ENCODE measurements at regions not wholly inside any gene's neighbourhood (a gene's known extent, or its start where the extent isn't known, plus 50 kb on each side); places are given as distances from the start of the nearest gene placed in this dataset.
"Not testable (repeated sequence)": the region's sequence is repeated elsewhere in the genome, so short reads cannot be mapped to it uniquely, and the experiment has no call there.

DNA sequence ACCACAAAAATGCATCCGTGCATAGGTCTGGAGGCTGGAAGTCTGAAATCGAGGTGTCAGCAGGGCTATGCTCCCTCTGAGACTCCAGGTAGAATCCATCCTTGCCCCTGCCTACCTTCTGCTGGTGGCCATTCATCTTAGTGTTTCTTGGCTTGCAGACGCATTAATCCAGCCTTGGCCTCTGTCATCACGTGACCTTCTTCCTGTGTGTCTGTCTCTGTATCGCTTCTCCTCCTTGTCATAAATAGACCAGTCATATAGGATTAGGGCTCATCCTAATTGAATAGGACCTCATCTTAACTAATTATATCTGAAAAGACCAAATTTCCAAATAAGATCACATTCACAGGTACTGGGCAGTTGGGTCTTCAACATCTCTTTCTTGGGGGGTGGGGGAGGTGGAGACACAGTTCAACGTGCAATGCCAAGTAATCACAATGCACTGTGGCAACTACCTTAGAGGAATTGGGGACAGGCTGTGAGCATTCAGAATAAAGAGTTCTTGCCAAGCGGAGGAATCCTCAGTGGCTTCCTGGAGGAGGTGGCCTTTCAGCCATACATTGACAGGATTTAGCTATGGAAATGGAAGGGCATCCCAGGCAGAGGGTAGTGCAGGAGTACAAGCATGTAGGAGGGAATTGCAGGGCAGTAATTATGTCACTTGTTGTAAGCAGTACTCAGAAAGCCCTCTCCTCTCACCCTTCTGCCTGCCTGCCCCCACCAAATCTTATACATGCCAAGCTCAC is 96.2 kb upstream of the SYT13 start:
- DNase-seq: no peak

DNA sequence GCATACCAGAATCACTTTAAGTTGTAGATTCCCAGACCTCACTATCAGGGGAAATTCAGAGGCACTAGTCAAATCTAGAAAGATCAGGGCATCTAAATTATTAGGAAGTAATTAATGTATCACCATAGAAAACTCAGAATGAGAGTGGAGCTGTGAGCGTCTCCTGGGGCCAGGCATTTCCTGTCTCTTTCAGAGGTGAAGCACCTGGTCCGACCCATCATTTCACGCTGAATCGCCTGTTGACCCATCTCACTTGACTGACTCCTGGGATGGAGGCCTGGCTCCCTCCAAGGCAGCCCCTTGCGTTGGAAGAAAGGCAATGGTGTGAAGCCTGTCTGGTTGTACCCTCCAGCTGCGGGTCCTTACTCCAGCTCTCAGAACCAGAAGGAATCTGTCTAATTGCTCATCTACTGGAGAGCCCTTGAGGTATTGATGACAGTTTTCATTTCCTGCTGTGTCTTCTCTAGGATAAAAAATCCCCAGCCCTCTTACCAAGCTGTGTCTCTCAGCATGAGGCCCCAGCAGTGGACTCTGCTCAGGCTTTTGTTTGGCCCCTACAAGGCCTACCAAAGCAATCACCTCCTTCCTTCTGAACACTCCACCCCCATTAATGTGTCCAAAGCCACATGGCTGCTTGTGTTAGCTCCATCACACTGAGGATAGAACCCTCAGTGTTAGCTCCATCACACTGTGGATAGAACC is 93.2 kb upstream of the SYT13 start:
- no peak for DNase-seq

- no peak for DNase-seq
Observed at GRCh38 chr11:45378516-45378915, 92.4 kb upstream of the SYT13 start.

GRCh38 chr11:45374653-45375059 is 88.5 kb upstream of the SYT13 start:
- no peak for DNase-seq

- no peak for DNase-seq
Observed at GRCh38 chr11:45374130-45374529, 88.0 kb upstream of the SYT13 start.

DNA sequence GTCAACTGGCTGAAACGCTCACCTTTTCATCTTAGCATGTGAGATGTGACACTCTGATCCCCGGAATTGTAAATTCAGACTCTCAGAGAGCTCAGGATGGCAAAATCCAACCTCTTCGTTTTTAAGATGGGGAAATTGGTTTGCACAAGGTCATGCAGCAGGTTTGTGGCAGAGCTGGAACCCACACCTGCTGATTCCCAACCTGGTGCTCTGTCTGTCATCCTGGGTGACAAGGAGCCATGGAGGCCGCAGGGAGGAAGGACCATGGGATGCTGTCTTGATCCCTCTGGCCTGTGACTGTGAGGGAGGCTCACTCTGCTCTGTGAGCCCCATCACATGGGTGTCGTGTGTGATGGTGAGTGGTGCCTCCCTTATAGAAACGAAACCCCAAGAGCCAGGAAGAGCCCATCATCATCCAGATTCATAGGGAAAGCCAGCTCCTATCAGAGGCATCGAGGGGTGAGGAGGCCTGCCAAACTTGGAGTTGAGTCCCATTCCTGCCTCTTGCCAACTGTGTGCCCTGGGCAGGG is 87.4 kb upstream of the SYT13 start:
- DNase-seq: no peak

DNA sequence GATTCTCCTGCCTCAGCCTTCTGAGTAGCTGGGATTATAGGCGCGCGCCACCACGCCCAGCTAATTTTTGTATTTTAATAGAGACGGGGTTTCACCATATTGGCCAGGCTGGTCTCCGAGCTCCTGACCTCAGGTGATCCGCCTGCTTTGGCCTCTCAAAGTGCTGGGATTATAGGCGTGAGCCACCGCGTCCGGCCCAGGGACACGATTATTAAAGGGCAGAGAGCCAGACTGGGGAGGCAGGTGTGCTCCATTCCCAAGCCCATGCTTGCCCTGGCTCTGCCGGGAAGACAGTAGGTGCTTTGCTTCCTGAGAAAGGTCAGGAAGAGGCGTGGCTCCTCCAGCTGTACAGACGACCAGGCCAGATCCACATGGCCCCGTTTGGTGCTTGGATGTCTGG is 86.3 kb upstream of the SYT13 start:
- not testable (repeated sequence) for DNase-seq

- DNase-seq: peak; percentile 44
Observed at GRCh38 chr11:45371251-45372115, 85.3 kb upstream of the SYT13 start.

GRCh38 chr11:45369313-45369712 is 83.2 kb upstream of the SYT13 start:
- no peak for DNase-seq

DNA sequence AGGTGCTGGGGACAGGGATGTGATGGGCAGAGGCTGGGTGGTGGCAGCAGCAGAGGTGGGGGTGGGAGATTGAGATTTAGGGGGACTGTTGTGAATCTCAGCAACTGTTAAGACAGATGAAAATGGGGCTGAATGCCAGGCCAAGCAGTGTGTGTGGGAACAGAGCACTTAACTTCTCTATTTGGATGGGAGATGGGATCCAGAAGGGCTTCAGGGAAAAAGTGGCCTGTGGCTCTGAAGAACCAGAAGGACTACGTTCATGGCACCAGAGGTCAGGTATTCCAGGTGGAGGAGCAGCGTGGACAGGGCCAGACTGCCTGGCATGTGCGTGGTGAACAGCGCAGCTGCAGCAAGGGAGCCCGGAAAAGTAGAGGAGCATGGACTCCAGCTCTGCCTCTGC is 82.6 kb upstream of the SYT13 start:
- no peak for DNase-seq

DNA sequence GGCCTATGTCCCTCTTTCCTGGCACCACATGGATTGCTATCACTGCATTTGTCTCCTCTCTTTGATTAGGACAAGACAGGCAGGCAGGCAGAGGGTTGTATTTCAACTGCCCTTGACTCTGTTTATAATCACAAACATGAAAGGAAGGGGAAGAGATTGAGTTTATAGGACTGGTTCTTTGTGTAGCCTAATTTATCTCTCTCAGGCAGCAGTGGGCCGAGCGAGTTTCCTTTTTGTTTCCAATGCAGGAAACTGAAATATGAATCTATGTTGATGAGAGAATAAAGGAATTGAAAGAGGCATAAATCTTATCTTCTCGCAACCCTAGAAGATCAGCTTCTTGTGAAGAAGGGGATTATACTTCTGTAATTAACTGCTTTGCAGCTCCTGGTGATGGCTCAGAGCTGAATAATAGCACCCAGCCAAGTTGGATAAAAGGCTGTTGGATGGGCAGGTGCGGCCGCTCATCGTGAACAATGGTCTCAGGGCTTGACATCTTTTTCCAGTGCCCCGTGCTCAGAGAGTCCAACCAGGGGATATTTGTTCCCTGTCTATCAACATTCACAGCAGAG is 80.6 kb upstream of the SYT13 start:
- no peak for DNase-seq

DNA sequence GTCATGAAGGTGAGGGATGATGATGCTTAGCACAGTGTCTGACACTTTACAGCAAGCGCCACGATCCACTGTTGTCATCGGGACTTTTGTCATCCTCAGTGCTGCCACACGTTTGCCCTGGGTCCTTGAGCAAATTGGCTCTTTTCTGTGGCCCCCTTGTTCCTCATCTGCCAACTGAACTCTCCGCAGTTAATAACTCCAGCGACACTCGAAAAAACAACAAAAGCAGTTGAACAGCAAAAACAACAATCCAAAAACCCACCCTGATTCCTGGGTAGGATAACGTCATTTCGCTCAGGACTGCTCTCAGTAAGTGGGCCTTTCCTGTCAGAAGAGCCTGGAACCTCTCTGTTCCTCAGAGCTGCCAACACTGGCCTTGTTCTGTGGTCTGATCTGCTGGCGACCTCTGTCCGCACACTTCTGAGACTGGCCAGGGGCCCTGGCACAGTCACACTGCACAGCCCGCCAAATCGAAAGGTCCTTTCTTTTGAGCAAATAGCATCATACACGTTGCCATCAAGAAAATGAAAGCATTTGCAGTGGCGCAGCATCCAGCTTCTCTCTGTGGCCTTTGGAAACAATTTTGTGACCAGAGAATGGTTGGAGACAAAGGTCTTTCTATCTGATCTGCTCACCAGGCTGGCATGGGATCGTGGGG is 79.9 kb upstream of the SYT13 start:
- DNase-seq: no peak

DNA sequence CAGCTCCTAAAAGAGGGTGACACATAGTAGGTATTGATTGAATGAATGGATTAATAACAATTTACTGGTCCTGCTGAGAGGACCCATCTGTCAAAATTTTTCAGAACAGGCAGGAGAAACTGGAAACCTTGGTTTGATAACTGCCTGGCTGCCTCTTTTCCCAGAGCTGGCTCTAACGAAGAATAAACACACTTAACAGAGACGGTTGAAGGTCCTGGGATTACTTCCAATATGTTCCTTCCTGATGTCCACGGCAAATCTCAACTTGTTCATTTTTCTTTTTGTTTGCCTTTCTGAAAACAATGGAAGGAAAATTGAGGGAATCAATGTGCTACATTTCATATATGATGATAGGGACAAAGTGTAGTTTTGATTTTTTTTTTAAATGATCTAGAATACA is 76.5 kb upstream of the SYT13 start:
- no peak for DNase-seq

GRCh38 chr11:45361551-45361950 is 75.4 kb upstream of the SYT13 start:
- DNase-seq: no peak

GRCh38 chr11:45355706-45356041 is 69.5 kb upstream of the SYT13 start:
- DNase-seq: no peak

DNA sequence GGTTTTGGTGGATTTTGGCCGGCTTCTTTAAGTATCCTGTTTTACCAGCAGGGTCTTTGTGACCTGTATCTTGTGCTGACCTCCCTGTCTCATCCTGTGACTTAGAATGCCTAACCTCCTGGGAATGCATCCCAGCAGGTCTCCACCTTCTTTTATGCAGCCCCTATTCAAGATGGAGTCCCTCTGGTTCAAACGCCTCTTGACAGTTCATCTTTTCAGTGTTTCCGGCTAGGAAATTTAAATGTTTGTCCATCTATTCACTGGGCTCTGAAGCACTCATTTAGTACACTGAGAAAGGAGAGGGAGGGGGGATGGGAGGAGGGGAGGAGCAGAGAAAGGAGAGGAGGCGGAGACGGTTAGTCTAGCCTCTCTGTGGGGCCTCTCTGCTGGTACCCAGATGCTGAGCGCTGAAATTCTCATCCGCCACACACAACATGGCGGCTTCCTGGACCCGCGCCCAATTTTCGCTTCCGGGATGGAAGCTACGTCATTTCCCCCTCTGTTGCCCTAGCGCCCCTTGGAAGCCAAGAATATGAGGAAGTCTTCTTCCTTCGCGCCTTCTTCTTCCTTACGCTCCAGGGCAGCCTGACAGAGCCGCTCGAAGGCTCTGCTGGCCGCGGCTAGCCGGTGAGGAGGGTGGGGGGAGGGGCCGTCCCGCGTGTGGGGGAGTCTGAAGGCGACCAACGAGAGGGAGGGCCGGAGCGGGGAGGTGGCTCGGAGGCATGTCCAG is 69.0 kb upstream of the SYT13 start:
- DNase-seq: peak; percentile 88

GRCh38 chr11:45348729-45349128 is 62.6 kb upstream of the SYT13 start:
- no peak for DNase-seq

GRCh38 chr11:45347348-45348082 is 61.4 kb upstream of the SYT13 start:
- no peak for DNase-seq

DNA sequence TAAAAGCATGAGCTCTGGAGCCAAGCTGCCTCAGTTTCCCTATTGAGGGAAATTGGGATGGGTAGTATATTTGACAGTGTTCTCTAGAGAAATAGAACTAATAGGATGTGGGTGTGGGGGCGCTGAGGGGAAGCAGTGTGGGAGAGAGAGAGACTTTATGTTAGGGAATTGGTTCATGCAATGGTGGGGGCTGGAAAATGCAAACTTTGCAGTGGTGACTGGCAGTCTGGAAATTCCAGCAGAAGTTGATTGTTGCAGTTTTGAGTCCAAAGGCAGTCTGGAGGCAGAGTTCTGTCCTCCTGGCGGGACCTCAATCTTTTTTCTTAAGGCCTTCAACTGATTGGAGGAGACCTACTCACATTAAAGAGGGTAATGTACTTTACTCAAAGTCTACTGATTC is 59.4 kb upstream of the SYT13 start:
- DNase-seq: no peak

GRCh38 chr11:45344028-45344427 is 57.9 kb upstream of the SYT13 start:
- no peak for DNase-seq

DNA sequence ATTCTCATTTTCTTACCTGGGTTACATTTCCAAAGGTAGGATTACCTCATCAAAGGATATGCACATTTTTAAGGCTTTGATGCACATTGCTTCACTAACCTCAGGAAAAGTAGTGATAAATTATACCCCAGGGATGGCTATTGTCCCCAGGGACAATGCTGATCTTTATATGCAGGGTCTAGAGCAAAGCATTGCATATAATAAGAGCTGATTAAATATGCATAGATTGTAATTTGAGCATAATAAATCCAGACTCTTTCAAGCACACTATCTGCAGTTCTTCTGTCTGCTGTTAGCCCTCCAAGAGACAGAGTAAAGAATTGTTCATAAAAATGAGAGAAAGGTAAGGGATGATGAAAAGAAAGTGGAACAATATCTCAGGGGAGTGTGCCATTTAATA is 57.3 kb upstream of the SYT13 start:
- no peak for DNase-seq

Measured in stimulated activated CD4-positive, alpha-beta T cell treated with anti-CD3 and anti-CD28 coated beads, Interleukin-12 subunit alpha, Interleukin-12 subunit beta, amount 100 ng/mL, for 4 hours (primary cell).